ENCODE measurements at regions not wholly inside any gene's neighbourhood (a gene's known extent, or its start where the extent isn't known, plus 50 kb on each side); places are given as distances from the start of the nearest gene placed in this dataset.
"Not testable (repeated sequence)": the region's sequence is repeated elsewhere in the genome, so short reads cannot be mapped to it uniquely, and the experiment has no call there.

DNA sequence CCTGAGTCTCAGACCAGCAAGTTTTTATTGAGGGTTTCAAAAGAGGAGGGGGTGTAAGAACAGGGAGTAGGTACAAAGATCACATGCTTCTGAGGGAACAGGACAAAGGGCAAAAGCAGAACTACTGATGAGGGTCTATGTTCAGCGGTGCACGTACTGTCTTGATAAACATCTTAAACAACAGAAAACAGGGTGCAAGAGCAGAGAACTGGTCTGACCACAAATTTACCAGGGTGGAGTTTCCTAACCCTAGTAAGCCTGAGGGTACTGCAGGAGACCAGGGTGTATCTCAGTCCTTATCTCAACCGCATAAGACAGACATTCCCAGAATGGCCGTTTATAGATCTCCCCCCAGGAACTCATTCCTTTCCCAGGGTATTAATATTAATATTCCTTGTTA lies 69.6 kb downstream of the TNFAIP2 start:
- TF ChIP-seq, protein P1, sequence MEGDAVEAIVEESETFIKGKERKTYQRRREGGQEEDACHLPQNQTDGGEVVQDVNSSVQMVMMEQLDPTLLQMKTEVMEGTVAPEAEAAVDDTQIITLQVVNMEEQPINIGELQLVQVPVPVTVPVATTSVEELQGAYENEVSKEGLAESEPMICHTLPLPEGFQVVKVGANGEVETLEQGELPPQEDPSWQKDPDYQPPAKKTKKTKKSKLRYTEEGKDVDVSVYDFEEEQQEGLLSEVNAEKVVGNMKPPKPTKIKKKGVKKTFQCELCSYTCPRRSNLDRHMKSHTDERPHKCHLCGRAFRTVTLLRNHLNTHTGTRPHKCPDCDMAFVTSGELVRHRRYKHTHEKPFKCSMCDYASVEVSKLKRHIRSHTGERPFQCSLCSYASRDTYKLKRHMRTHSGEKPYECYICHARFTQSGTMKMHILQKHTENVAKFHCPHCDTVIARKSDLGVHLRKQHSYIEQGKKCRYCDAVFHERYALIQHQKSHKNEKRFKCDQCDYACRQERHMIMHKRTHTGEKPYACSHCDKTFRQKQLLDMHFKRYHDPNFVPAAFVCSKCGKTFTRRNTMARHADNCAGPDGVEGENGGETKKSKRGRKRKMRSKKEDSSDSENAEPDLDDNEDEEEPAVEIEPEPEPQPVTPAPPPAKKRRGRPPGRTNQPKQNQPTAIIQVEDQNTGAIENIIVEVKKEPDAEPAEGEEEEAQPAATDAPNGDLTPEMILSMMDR (IDR thresholded peaks at IDR 0.05), result not testable (repeated sequence)
- not testable (repeated sequence) for TF ChIP-seq POLR2A (IDR thresholded peaks at IDR 0.05)

All from testis (tissue), 2 donors.